ENCODE measurements at regions not wholly inside any gene's neighbourhood (a gene's known extent, or its start where the extent isn't known, plus 50 kb on each side); places are given as distances from the start of the nearest gene placed in this dataset.

GRCh38 chr2:12207491-12207890 is 461.1 kb downstream of the LPIN1 start:
- TF ChIP-seq POLR2AphosphoS5 (IDR thresholded peaks at IDR 0.05), result no peak
- no peak for TF ChIP-seq CTCF (IDR thresholded peaks at IDR 0.05)
- TF ChIP-seq POLR2A (IDR thresholded peaks at IDR 0.05), result no peak
